H9 (cell line): ENCODE measurements at regions not wholly inside any gene's neighbourhood (a gene's known extent, or its start where the extent isn't known, plus 50 kb on each side); places are given as distances from the start of the nearest gene placed in this dataset.

Experiments
- DNase-seq: peaks from one replicate; pipeline ENCODE4 v3.0.0-alpha.2; 2017
- H2AFZ ChIP-seq: one replicate; pipeline ENCODE4 v1.6.1; 2013; ENCODE audit warnings: mild to moderate bottlenecking, low read length, control low read depth, moderate library complexity
- H2AK5ac ChIP-seq: 2 replicates; pipeline ENCODE4 v1.6.1; 2013; ENCODE audit warnings: low read length, control low read depth, mixed read lengths; ENCODE audit not compliant: insufficient read length
- H2BK120ac ChIP-seq: one replicate; pipeline ENCODE4 v1.6.1; 2013; ENCODE audit warnings: low read depth, mild to moderate bottlenecking, low read length, control low read depth, inconsistent platforms; ENCODE audit not compliant: poor library complexity, severe bottlenecking
- H2BK12ac ChIP-seq: 2 replicates; pipeline ENCODE4 v1.6.1; 2013; ENCODE audit warnings: low read length, control low read depth, mixed read lengths, low read depth; ENCODE audit not compliant: insufficient read length
- H2BK15ac ChIP-seq: 2 replicates; pipeline ENCODE4 v1.6.1; 2013; ENCODE audit warnings: low read depth, low read length, control low read depth
- H2BK20ac ChIP-seq: one replicate; pipeline ENCODE4 v1.6.1; 2013; ENCODE audit warnings: low read depth, mild to moderate bottlenecking, low read length, control low read depth, inconsistent platforms; ENCODE audit not compliant: poor library complexity, severe bottlenecking
- H2BK5ac ChIP-seq: 2 replicates; pipeline ENCODE4 v1.6.1; 2013; ENCODE audit warnings: low read length, control low read depth, mixed read lengths; ENCODE audit not compliant: insufficient read length
- H3K14ac ChIP-seq: 2 replicates; pipeline ENCODE4 v1.6.1; 2013; ENCODE audit warnings: low read length, control low read depth; ENCODE audit not compliant: insufficient read depth
- H3K18ac ChIP-seq: 2 replicates; pipeline ENCODE4 v1.6.1; 2013; ENCODE audit warnings: low read depth, mild to moderate bottlenecking, mixed read lengths, low read length, control low read depth; ENCODE audit not compliant: insufficient read length
- H3K23ac ChIP-seq: 2 replicates; pipeline ENCODE4 v1.6.1; 2013; ENCODE audit warnings: low read length, control low read depth, mixed read lengths, low read depth; ENCODE audit not compliant: insufficient read length
- H3K23me2 ChIP-seq: 2 replicates; pipeline ENCODE4 v1.6.1; 2013; ENCODE audit warnings: low read depth, mild to moderate bottlenecking, mixed read lengths, low read length, control low read depth; ENCODE audit not compliant: insufficient read length, poor library complexity, severe bottlenecking
- H3K27ac ChIP-seq: 2 replicates; pipeline ENCODE4 v1.5.1; 2013; ENCODE audit warnings: low read length, control low read depth, mixed read lengths, low read depth; ENCODE audit not compliant: insufficient read length
- H3K27me3 ChIP-seq: 2 replicates; pipeline ENCODE4 v1.6.1; 2013; ENCODE audit warnings: low read length, control low read depth, inconsistent platforms; ENCODE audit not compliant: insufficient read depth
- H3K4ac ChIP-seq: 2 replicates; pipeline ENCODE4 v1.6.1; 2013; ENCODE audit warnings: low read depth, mild to moderate bottlenecking, control low read depth, inconsistent platforms, low read length, moderate library complexity
- H3K4me1 ChIP-seq: 2 replicates; pipeline ENCODE4 v1.6.1; 2013; ENCODE audit warnings: low read length, control low read depth, inconsistent platforms; ENCODE audit not compliant: insufficient read depth
- H3K4me2 ChIP-seq: 2 replicates; pipeline ENCODE4 v1.6.1; 2013; ENCODE audit warnings: low read length, control low read depth, mixed read lengths; ENCODE audit not compliant: insufficient read length, insufficient read depth
- H3K56ac ChIP-seq: 2 replicates; pipeline ENCODE4 v1.6.1; 2013; ENCODE audit warnings: low read depth, mild to moderate bottlenecking, mixed read lengths, low read length, control low read depth; ENCODE audit not compliant: insufficient read length
- H3K79me1 ChIP-seq: 2 replicates; pipeline ENCODE4 v1.6.1; 2013; ENCODE audit warnings: low read depth, mild to moderate bottlenecking, moderate library complexity, low read length, control low read depth, inconsistent platforms; ENCODE audit not compliant: insufficient read depth, poor library complexity, severe bottlenecking
- H3K79me2 ChIP-seq: 2 replicates; pipeline ENCODE4 v1.6.1; 2013; ENCODE audit warnings: low read length, control low read depth, inconsistent platforms; ENCODE audit not compliant: insufficient read depth
- H3K9ac ChIP-seq: 2 replicates; pipeline ENCODE4 v1.6.1; 2013; ENCODE audit warnings: low read length, control low read depth, mixed read lengths; ENCODE audit not compliant: insufficient read length; ENCODE audit errors: extremely low read depth
- H3K9me3 ChIP-seq: one replicate; pipeline ENCODE4 v1.6.1; 2013; ENCODE audit warnings: low read depth, low read length, inconsistent platforms; ENCODE audit not compliant: control insufficient read depth
- H3T11ph ChIP-seq: one replicate; pipeline ENCODE4 v1.6.1; 2013; ENCODE audit warnings: mild to moderate bottlenecking, low read length, control low read depth, inconsistent platforms
- H4K20me1 ChIP-seq: one replicate; pipeline ENCODE4 v1.6.1; 2013; ENCODE audit not compliant: control insufficient read depth, insufficient read length, insufficient read depth
- H4K5ac ChIP-seq: 2 replicates; pipeline ENCODE4 v1.6.1; 2013; ENCODE audit warnings: low read depth, mild to moderate bottlenecking, mixed read lengths, low read length, control low read depth; ENCODE audit not compliant: insufficient read length
- H4K8ac ChIP-seq: replicated peaks from 2 replicates; pipeline ENCODE4 v1.6.1; 2013; ENCODE audit warnings: low read length, control low read depth, mixed read lengths, low read depth; ENCODE audit not compliant: insufficient read length
- H4K91ac ChIP-seq: 2 replicates; pipeline ENCODE4 v1.6.1; 2013; ENCODE audit warnings: low read depth, mild to moderate bottlenecking, moderate library complexity, mixed read lengths, low read length, control low read depth; ENCODE audit not compliant: insufficient read length
- H3K27ac Mint-ChIP-seq, 3 experiments: 2 replicates in 2 of 3; 3 replicates in 1 of 3; pipeline ENCODE4 v1.8.0; 2020 to 2021; ENCODE audit warnings: mixed read lengths in 3 of 3, mild to moderate bottlenecking in 1 of 3, moderate library complexity in 1 of 3
- H3K27me3 Mint-ChIP-seq: 2 replicates; pipeline ENCODE4 v1.8.0; 2021; ENCODE audit warnings: low read depth, mild to moderate bottlenecking, moderate library complexity, mixed read lengths
- H3K36me3 Mint-ChIP-seq, 3 experiments: 2 replicates in 2 of 3; 3 replicates in 1 of 3; pipeline ENCODE4 v1.8.0; 2020 to 2021; ENCODE audit warnings: low read depth in 3 of 3, mixed read lengths in 3 of 3; ENCODE audit not compliant: insufficient read depth in 1 of 3
- H3K4me1 Mint-ChIP-seq, 2 experiments: 2 replicates each; pipeline ENCODE4 v1.8.0; 2020; ENCODE audit warnings: mixed read lengths in 2 of 2
- H3K4me3 Mint-ChIP-seq, 2 experiments: 2 replicates in 1 of 2; 3 replicates in 1 of 2; pipeline ENCODE4 v1.8.0; 2020 to 2021; ENCODE audit warnings: mild to moderate bottlenecking in 2 of 2, mixed read lengths in 2 of 2, moderate library complexity in 1 of 2
- H3K9me3 Mint-ChIP-seq, 2 experiments: 2 replicates in 1 of 2; 3 replicates in 1 of 2; pipeline ENCODE4 v1.8.0; 2020; ENCODE audit warnings: mild to moderate bottlenecking in 2 of 2, mixed read lengths in 2 of 2, moderate library complexity in 1 of 2
- WGBS: extraction: QIAGEN DNeasy Blood & Tissue Kit; methylation state at CpG from one replicate; pipeline ENCODE4 v1.1.7; 2013; ENCODE audit warnings: missing lambda C conversion rate, low lambda C conversion rate, mixed read lengths; ENCODE audit not compliant: insufficient read length; ENCODE audit errors: extremely low coverage; 5-methylcytosine and 5-hydroxymethylcytosine counted together
- TF ChIP-seq, protein P1 (sequence below): fragments of 200-600 bp; sonication (generic); conservative IDR thresholded peaks from 3 replicates; pipeline ENCODE4 v1.8.0; 2021; ENCODE audit warnings: antibody characterized with exemption, mild to moderate bottlenecking

DNA sequence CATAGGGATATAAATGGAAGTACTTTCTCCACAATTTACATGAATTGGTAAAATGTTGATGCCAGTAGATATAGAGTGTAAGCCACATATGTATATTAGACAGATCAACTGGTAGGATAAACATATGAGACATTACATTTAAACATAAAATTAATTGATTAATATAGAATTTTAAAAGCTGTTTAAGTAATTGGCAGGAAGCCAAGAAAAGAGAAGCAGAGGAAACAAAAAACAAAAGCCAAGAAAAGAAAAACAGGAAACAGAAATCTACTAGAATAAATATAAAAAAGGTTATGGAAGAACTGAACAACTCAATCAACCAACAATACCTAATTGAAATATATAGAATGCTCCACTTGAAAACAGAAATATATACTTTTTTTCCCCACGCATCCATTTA lies 920.1 kb upstream of the TMEFF2 start:
- no peak overlapping the region for H2AK5ac ChIP-seq
- no peaks in the 10 kb centered on the region for H3K79me2 ChIP-seq
- H3K9ac ChIP-seq: no peak overlapping the region
- H2BK15ac ChIP-seq: no peak overlapping the region
- H3K14ac ChIP-seq: no peak overlapping the region
- H3K4me2 ChIP-seq: no peak overlapping the region
- H2AFZ ChIP-seq: no peak overlapping the region
- H3K4me1 ChIP-seq: no peaks in the 10 kb centered on the region
- H2BK20ac ChIP-seq: no peak overlapping the region
- H3K27me3 ChIP-seq: no peaks in the 10 kb centered on the region
- no peaks in the 10 kb centered on the region for H3K79me1 ChIP-seq
- no peaks in the 10 kb centered on the region for H4K20me1 ChIP-seq
- H4K8ac ChIP-seq: no peak overlapping the region
- H3T11ph ChIP-seq: no peak overlapping the region
- H3K9me3 ChIP-seq: no peaks in the 10 kb centered on the region
- Mint-ChIP-seq H3K9me3 (no peaks in the 10 kb centered on the region), H3K36me3 (no peaks in the 10 kb centered on the region), H3K27me3 (no peaks in the 10 kb centered on the region), H3K27ac (no peak overlapping the region), H3K4me1 (no peaks in the 10 kb centered on the region), H3K4me3 (no peak overlapping the region)
- no peak for DNase-seq
- H3K56ac ChIP-seq: no peak overlapping the region
- no peak overlapping the region for H2BK12ac ChIP-seq
- WGBS: no CpG with 5 or more reads among the region's 1 CpG
- H3K27ac ChIP-seq: no peak overlapping the region
- no peak overlapping the region for H3K23ac ChIP-seq
- H2BK5ac ChIP-seq: no peak overlapping the region
- H4K91ac ChIP-seq: no peak overlapping the region
- TF ChIP-seq, protein P1, sequence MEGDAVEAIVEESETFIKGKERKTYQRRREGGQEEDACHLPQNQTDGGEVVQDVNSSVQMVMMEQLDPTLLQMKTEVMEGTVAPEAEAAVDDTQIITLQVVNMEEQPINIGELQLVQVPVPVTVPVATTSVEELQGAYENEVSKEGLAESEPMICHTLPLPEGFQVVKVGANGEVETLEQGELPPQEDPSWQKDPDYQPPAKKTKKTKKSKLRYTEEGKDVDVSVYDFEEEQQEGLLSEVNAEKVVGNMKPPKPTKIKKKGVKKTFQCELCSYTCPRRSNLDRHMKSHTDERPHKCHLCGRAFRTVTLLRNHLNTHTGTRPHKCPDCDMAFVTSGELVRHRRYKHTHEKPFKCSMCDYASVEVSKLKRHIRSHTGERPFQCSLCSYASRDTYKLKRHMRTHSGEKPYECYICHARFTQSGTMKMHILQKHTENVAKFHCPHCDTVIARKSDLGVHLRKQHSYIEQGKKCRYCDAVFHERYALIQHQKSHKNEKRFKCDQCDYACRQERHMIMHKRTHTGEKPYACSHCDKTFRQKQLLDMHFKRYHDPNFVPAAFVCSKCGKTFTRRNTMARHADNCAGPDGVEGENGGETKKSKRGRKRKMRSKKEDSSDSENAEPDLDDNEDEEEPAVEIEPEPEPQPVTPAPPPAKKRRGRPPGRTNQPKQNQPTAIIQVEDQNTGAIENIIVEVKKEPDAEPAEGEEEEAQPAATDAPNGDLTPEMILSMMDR: no peak
- H3K4ac ChIP-seq: no peak overlapping the region
- no peak overlapping the region for H3K18ac ChIP-seq
- H2BK120ac ChIP-seq: no peak overlapping the region
- H3K23me2 ChIP-seq: no peaks in the 10 kb centered on the region
- H4K5ac ChIP-seq: no peak overlapping the region
